COLO829 (cell line): ENCODE measurements at regions not wholly inside any gene's neighbourhood (a gene's known extent, or its start where the extent isn't known, plus 50 kb on each side); places are given as distances from the start of the nearest gene placed in this dataset.
"Not testable (repeated sequence)": the region's sequence is repeated elsewhere in the genome, so short reads cannot be mapped to it uniquely, and the experiment has no call there.

ENCODE experiments used
- DNase-seq: peaks from one replicate; pipeline ENCODE4 v3.0.0; 2012; ENCODE audit warnings: low spot score

- DNase-seq = no peak
Observed at GRCh38 chr4:159747983-159748382, 645.1 kb downstream of the RAPGEF2 start.

GRCh38 chr4:159748834-159749444, 646.1 kb downstream of the RAPGEF2 start:
- no peak for DNase-seq

- no peak for DNase-seq
Observed at GRCh38 chr4:159757499-159757898, 654.6 kb downstream of the RAPGEF2 start.

- no peak for DNase-seq
Observed at GRCh38 chr4:159758061-159758460, 655.2 kb downstream of the RAPGEF2 start.

- no peak for DNase-seq
Observed at GRCh38 chr4:159762672-159763071, 659.8 kb downstream of the RAPGEF2 start.

- DNase-seq = peak; percentile 66
Observed at GRCh38 chr4:159764343-159764952, 661.6 kb downstream of the RAPGEF2 start.

- DNase-seq = no peak
Observed at GRCh38 chr4:159765382-159765781, 662.5 kb downstream of the RAPGEF2 start.

GRCh38 chr4:159766241-159766640, 663.4 kb downstream of the RAPGEF2 start:
- no peak for DNase-seq

- DNase-seq = no peak
Observed at GRCh38 chr4:159767406-159767805, 664.5 kb downstream of the RAPGEF2 start.

GRCh38 chr4:159768016-159768415, 665.1 kb downstream of the RAPGEF2 start:
- DNase-seq = no peak

GRCh38 chr4:159770401-159770800, 667.5 kb downstream of the RAPGEF2 start:
- no peak for DNase-seq

- no peak for DNase-seq
Observed at GRCh38 chr4:159770969-159771368, 668.1 kb downstream of the RAPGEF2 start.

GRCh38 chr4:159776961-159777360, 674.1 kb downstream of the RAPGEF2 start:
- no peak for DNase-seq

GRCh38 chr4:159777689-159778088, 674.8 kb downstream of the RAPGEF2 start:
- DNase-seq = no peak

GRCh38 chr4:159778298-159778697, 675.4 kb downstream of the RAPGEF2 start:
- DNase-seq = no peak

GRCh38 chr4:159779716-159780115, 676.8 kb downstream of the RAPGEF2 start:
- DNase-seq = no peak

GRCh38 chr4:159780196-159780922, 677.5 kb downstream of the RAPGEF2 start:
- no peak for DNase-seq

GRCh38 chr4:159787901-159788300, 685.0 kb downstream of the RAPGEF2 start:
- no peak for DNase-seq

- no peak for DNase-seq
Observed at GRCh38 chr4:159791334-159791733, 688.5 kb downstream of the RAPGEF2 start.

GRCh38 chr4:159804592-159804991, 701.7 kb downstream of the RAPGEF2 start:
- not testable (repeated sequence) for DNase-seq

- DNase-seq = no peak
Observed at GRCh38 chr4:159823743-159824142, 720.9 kb downstream of the RAPGEF2 start.

- DNase-seq = no peak
Observed at GRCh38 chr4:159828687-159829086, 725.8 kb downstream of the RAPGEF2 start.

GRCh38 chr4:159829184-159829583, 726.3 kb downstream of the RAPGEF2 start:
- no peak for DNase-seq
